Suprapubic skin (tissue), 4 donors: ENCODE measurements at regions not wholly inside any gene's neighbourhood (a gene's known extent, or its start where the extent isn't known, plus 50 kb on each side); places are given as distances from the start of the nearest gene placed in this dataset.

Experiments used
- CTCF ChIP-seq, 2 donors: fragments of 200-600 bp in 1 of 2; fragments of 450-650 bp in 1 of 2; sonication (generic) in 1 of 2; IDR thresholded peaks; one replicate each; pipeline ENCODE4 v1.5.1; 2016 to 2019; ENCODE audit warnings: antibody characterized with exemption in 2 of 2, mild to moderate bottlenecking in 1 of 2, moderate library complexity in 1 of 2
- EP300 ChIP-seq: sonication (generic); formaldehyde crosslinking; IDR thresholded peaks from one replicate; pipeline ENCODE4 v1.6.1; 2017; ENCODE audit warnings: antibody characterized with exemption
- POLR2A ChIP-seq, 2 donors: fragments of 450-650 bp; IDR thresholded peaks; one replicate each; pipeline ENCODE4 v1.6.1; 2017; ENCODE audit warnings: antibody characterized with exemption in 2 of 2, mild to moderate bottlenecking in 2 of 2, moderate library complexity in 2 of 2
- POLR2AphosphoS5 ChIP-seq, 3 donors: sonication (generic); formaldehyde crosslinking; IDR thresholded peaks; one replicate each; pipeline ENCODE4 v1.6.1; 2017; ENCODE audit warnings: antibody characterized with exemption in 3 of 3

- TF ChIP-seq CTCF (IDR thresholded peaks at IDR 0.05) (no peak), POLR2AphosphoS5 (IDR thresholded peaks at IDR 0.05) (no peak), POLR2A (IDR thresholded peaks at IDR 0.05) (no peak), EP300 (no peak)
Measured at GRCh38 chr3:160112996-160113395, 112.2 kb upstream of the C3orf80 start.
